Left forelimb (tissue), 1 donor: ENCODE measurements at regions not wholly inside any gene's neighbourhood (a gene's known extent, or its start where the extent isn't known, plus 50 kb on each side); places are given as distances from the start of the nearest gene placed in this dataset.
"Not testable (repeated sequence)": the region's sequence is repeated elsewhere in the genome, so short reads cannot be mapped to it uniquely, and the experiment has no call there.

ENCODE experiments used
- DNase-seq: peaks from one replicate; pipeline ENCODE4 v3.0.0-alpha.2; 2018; ENCODE audit warnings: low spot score

DNA sequence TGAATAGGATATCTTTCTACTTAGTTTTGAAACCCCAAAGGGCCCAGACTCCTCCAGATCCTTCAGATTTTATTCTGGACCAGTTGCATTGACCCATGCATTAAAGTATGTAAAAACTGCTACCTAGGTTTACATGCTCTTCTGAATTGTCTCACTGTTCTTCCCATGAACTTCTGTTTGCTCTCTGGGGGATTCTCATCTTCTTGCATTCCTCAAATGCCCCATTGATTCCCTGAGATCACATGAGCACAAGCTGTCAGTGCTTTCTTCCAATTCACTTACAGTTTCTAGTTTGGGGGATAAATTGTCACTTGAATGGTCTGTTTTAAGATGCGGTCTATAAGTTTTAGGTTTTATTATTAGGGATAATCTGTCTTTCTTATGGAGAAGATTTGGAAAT is 188.9 kb upstream of the KIF2B start:
- DNase-seq: no peak

DNA sequence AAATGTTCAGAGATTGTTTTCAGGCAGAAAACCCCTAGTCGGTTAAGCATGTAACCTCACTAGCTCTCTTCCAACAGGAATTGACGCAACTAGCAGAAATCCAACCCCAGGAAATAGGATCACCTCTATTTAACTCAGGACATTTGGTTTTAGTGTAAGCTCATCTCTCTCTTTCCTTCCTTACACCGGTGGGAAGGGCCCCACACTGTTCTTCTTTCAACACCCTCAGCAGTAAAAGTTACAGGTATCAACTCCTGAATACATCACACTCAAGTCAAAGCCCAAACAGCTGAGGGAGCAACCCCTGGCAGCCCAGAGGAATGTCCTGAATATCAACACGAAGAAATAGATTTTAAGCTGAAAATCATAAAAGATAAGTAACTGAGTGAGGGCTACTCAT is 191.2 kb upstream of the KIF2B start:
- DNase-seq: no peak

DNA sequence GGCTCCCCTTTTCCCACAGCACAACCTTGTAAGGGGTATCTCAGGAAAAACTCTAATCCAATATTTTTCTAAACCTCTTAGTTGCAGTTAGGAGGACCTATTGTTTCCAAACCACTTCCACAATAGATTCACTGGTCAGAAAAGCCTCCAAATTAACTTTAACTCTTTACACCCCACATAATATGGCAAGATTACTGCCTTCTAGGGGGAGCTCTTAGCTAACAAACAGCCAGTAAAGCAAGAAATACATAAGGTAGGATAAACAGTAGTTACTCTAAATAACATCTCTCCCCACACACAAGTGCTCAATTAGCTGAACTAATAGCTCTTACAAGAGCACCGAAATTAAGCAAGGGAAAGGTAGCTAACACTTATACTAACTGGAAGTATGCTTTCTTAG is 192.1 kb upstream of the KIF2B start:
- DNase-seq: no peak

DNA sequence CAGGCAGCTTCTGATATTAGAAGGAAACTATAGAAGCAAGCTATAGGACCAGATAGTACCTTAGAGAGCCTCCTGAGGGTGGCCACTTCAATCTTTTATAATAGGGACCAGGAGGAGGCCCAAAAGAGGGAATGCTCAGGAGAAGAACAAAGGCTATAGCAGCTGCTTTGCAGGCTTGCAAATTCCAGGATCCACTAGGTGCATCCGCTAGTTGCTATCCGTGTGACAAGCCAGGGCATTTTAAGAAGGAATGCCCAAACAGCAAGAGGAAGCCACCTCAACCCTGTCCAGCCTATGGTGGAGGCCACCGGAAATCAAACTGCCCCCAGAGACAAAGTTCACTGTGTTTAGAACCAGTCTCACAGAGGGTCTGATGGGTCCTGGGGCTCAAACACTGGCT is 192.6 kb upstream of the KIF2B start:
- DNase-seq: no peak

DNA sequence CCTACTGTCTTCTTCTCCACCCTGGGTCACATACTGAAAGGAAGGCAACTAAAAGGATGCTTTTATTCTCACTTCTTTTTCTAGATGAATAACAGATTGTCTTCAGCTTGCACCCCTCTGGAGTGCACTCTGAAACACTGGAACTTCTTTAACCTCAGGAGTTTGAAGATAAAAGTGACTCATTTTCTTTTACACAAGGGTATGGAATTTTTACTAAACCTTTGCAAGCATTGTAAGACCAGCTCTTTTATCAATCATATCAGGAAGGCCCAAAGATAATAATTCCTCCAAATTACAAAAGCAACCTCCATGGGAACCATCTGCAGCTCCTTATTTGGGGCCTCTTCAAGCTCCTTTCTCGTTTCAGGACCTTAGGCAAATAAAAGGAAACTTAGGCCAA is 193.5 kb upstream of the KIF2B start:
- DNase-seq: no peak

DNA sequence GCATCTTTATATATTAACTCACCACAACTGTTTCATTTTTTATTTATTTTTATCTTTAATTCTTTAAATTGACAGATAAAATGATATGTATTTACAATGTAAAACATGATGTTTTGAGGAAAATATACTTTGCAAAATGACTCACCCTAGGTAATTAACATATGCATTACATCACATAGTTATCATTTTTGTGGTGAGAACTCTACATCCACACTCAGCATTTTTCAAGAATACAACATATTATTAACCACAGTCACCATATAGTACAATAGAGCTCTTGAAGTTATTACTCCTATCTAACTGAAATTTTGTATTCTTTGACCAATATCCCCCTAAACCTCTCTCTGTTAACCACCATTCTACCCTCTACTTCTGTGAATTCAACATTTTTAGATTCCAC is 194.7 kb upstream of the KIF2B start:
- DNase-seq: no peak

DNA sequence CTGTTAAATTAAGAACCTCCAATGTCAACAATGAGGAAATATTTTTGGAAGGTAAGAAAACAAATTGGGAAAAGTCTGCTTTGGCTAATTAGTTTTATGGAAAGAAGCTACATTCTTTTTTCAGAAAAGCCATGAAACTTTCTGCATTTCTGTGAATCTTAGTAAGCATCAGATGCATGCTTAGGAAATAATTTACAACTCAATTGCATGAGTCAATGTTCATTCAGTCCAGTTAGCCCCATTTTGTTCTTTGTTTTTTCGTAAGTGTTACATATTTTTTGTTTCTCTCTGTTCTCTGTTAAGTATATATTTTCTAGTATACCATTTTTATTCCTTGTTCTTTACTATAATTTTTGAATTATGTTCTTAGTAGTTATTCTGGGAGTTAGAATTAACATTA is 195.2 kb upstream of the KIF2B start:
- DNase-seq: no peak

DNA sequence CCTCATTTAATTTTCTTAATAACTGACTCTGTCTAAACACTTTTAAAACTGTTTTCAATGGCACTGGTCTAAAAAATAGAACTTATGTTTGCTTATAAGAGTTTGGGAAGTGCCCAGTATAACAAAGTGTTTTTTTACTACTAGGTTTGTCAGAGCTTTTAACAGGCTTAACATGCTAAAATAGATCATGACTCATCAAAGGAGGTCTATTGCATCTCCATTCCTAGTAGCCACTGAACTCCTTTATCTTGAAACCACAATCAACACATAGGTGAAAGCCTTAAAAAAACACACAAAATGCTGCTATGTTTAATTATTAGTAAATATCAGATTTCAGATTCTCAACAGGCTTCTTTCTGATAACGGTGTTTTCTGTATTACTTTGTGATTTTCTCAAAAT is 196.4 kb upstream of the KIF2B start:
- no peak for DNase-seq

DNA sequence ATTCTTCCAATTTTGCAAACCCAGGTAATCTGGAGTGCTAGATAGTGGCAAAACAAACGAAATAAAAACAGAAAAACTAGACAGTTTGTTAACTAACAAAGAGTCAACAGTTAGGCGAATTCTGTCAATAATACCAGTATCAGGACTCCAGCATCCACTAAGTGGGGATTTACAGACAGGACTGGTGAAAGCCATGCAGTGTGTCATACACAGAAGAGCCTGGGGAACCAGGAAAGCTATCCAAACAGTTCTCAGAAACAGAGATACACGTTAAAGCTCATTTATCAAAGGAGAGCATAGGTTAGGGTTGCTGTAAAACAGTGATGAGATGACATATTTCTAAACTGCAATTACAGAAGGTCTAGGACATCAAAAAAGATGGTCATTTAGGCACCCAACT is 203.7 kb upstream of the KIF2B start:
- DNase-seq: no peak

DNA sequence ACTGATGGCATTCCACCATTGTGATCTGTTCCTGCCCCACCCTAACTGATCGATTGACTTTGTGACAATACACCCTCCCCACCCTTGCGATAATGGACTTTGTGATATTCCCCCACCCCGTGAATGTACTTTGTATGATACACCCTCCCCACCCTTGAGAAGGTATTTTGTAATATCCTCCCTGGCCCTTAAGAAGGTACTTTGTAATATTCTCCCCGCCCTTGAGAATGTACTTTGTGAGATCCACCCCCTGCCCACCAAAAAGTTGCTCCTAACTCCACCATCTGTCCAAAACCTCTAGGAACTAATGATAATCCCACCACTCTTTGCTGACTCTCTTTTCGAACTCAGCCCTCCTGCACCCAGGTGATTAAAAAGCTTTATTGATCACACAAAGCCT is 214.5 kb upstream of the KIF2B start:
- DNase-seq: not testable (repeated sequence)

DNA sequence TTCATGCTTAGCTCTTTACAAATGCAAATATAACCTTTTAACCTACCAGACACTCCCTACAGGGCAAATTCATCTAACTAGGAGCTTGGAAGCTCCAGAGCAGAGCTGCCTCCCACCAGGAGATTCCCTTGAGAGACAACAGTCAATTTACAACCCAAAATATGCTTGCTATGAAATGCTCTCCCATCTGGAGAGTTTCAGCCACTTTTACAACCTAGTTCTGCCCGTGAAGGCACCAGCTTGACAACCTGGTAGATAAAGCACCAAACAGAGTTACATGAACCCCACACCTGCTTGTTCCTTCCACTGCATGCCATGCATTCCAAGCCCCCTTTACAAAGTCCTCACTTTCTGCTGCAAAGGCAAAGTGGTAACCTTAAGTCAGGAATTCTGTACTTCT is 215.3 kb upstream of the KIF2B start:
- DNase-seq: no peak

DNA sequence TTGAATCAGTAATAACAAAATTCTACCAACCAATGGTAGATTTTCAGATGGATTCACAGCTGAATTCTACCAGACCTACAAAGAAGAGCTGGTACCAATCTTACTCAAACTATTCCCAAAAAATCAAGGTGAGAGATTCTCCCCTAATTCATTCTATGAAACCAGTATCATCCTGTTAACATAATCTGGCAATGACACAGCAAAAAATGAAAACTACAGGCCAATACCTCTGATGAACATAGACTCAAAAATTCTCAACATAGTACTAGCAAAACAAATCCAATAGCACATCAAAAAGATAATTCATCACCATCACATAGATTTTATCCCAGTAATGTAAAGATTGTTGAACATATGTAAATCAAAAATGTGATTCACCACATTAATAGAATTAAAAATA is 234.4 kb upstream of the KIF2B start:
- no peak for DNase-seq

DNA sequence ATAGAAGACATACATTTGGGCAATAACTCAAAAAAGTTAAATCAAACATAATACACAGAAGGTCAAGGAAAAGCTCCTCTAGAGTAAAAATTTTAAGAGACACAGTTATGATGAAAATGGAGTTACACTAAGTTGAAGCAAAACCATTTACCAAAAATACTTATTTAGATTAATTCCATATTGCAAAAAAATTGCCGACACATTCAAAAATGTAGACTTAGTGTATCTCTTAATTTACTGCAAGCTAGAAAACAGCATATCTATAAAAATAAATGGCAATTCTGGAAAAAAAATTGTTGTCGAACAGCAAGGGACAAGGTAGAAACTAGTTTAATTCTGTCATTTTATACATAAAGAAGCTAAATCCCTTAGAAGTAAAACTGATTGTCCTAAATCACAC is 248.7 kb upstream of the KIF2B start:
- DNase-seq: no peak

DNA sequence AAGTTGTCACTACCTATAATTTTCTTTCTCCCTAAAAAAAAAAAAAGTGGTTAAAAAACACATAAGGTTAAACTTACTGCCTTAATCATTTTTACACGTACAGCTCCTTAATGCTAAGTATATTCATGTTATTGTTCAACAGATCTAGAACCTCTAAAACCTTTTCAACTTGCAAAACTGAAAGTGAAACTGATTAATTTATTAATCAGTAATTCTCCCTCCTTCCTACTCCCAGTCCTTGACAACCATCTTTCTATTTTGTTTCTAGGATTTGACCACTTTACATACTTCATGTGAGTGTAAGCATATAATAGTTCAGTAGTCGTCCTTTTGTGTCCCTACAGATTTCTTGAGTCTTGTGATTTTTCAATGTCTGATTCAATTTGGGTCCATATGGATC is 251.4 kb upstream of the KIF2B start:
- DNase-seq: no peak

DNA sequence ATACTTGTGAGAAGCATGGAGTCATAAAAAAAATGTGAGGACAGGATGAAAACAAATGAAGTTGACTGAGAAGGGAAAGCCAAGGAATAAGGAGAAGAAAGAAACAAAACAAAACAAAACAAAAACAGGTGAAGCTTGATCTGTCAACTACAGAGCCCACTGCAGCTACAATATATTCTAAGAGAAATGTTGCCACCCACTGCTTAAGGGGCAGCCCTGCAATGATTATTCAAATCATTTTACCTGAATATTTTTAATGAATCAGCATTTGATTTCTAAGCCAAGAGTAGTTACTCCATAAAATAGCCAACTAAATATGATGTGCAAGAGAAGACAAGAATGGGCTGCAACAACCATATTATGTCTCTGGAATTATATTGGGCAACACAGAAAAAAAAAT is 252.0 kb upstream of the KIF2B start:
- no peak for DNase-seq

DNA sequence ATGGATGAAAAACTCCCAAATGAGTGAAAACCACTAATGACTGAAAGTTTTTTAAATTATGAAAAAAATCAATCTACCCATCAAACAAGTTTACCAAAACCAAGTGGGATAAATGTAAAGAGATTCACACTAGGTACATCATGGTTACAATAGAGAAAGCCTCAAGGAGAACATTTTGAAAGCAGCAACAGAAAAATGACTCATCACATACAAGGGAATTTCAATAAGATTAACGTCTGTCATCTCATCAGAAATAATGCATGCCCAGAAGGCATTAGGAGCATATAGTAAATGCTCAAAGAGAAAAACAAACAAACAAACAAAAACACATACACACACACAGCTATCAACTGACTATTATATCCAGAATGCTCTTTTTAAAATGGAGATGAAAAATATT is 261.8 kb upstream of the KIF2B start:
- DNase-seq: no peak

DNA sequence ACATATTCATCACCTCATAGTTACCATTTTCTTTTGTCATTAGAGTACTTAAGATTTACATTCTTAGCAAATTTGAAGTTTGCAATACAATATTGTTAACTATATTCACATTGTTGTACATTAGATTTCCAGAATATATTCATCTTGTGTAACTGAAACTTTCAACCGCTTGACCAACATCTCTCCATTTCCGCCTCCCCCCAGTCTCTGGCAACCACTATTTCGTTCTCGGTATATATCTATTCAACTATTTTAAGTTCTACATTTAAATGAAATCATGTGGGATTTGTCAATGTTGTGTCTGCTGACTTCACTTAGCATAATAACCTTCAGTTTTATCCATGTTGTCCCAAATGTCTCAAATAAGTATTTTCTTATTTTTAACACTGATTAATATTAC is 274.5 kb upstream of the KIF2B start:
- no peak for DNase-seq

DNA sequence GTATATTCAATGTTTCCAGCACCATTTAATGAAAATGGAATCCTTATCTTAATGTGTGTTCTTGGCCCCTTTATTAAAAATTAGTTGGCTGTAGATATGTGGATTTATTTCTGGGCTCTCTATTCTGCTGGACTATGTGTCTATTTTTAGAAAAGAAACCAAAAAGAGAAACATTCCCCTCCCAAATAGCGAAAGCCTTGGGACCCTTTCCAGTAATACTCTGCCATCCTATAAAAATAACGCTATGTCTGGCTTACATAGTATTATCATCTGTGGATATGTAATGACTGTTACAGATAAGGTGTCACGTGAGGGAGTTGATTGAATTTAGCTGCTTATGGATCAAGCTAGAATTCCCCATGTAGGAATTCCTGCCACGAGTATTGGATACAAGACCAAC is 279.3 kb upstream of the KIF2B start:
- DNase-seq: no peak

DNA sequence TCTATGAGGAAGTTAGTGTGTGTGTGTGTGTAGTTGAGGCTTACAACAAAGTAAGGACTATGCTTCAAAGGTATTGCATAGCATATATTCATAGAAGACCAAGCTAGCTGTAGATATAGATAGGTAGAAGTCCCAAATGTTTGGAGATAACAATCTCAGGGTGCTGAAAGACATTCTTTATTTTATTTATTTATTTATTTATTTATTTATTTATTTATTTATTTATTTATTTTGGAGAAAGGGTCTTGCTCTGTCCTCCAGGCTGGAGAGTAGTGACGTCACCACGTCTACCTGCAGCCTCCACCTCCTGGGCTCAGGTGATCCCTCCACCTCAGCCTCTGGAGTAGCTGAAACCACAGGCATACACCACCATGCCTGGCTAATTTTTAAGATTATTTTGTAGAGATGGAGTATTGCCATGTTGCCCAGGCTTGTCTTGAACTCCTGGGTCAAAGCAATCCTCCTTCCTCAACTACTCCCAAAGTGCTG is 284.6 kb upstream of the KIF2B start:
- no peak for DNase-seq

DNA sequence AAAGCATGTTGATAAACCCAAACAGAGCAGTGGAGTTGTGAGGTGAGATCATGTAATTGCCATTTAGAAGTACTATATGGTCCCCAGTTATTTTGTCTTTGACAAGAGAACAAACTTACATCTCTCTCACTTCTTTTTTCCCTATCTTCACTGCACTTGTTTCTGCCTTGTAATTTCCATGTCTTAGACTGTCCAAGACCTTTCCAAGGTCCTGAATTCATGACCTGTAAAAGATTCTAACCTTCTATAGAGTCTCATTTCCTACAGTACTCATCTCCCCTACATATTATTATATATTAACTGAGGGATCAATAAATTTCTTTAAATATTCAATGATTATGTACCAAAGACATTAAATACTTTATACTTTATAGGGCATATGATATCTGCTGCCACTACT is 295.3 kb upstream of the KIF2B start:
- no peak for DNase-seq

DNA sequence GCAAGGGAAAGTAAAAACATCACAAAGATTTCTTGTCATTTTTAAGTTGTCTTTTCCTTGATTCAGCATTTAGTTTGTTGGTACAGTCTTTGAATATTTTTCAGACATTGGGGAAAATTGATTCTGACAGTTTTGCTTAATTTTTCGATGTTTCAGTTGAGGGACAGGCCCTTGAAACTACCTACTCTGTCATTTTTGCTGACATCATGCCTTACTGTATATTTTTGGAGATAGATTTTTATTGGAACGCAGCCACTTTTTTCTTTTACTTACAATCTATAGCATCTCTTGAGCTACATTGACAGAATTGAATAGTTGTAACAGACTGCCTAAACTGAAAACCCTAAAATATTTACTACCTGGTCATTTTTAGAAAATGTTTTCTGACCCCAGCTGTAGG is 297.1 kb upstream of the KIF2B start:
- DNase-seq: no peak

DNA sequence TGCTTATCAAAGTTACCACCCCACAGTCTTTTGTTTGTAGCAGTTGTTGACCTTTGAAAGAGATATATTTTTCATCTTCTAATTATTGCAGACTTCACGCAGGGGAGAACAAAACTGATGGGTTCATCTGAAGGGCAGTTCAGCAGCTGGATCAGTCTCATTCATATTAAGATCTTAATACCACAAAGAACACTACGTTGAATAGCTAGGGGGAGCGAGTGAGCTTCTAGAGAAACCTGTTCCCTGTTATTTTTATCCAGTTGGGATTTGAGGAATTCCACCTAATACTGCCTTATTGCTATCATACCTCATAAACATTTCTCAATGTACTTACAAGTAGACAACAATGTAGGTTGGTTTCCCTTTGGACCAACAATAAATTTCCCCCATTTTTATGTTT is 306.1 kb upstream of the KIF2B start:
- DNase-seq: no peak

DNA sequence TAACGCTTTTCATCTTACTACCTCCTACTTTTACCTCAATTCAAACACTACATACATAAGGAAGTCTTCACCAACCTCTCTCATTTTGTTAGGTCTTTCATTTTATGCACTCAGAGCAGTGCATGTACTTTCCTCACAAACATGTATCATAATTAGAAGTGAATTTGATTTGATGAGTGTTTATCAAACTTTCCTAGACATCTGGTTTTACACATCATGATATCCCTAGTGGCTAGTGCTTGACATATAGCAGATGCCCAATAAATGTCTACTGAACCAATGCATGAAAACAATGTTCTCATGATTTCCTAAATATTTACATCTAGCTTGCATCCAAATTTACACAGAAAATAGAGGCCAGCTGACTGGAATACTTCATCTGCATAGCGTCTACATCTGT is 323.4 kb upstream of the KIF2B start:
- DNase-seq: no peak

DNA sequence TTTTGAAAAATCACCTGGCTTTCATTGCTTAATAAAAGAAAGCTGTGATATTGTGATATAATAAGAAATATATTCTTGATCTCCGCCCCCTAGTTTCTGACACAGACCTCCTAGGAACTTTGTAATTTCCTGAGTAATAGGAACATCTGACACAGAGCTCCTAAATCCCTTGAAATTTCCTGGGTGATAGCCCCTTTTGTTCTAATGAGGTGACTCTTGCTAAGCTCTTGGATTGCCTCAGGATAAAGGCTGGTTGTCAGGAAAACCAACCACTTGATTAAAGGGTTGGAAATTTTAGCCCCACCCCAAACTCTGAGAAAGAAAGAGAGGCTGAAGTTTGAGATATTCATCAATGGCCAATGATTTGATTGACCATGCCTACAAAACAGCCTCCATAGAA is 326.4 kb upstream of the KIF2B start:
- DNase-seq: no peak

DNA sequence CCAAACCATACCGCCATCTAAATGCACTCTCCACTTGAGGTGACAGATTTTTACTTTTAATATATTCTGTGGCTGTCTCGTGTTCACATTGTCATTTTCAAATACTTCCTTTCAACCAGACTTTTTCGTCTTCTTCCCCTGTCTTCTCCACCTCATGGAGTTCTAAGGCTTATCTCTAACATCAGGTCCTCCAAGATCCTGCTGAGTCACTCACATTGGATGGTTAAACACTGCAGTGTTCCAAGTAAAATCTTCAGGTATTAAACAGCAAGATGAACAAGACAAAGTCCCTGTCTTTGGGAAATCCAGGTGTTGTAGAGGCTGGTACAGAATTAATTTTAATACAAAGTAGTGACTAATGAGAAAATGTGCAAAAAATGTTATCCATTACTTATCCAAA is 330.2 kb upstream of the KIF2B start:
- DNase-seq: no peak
